Suppressor macrophage treated with lipopolysaccharide for 1 hour (primary cell): ENCODE measurements at regions not wholly inside any gene's neighbourhood (a gene's known extent, or its start where the extent isn't known, plus 50 kb on each side); places are given as distances from the start of the nearest gene placed in this dataset.
"Not testable (repeated sequence)": the region's sequence is repeated elsewhere in the genome, so short reads cannot be mapped to it uniquely, and the experiment has no call there.

Experiments
- DNase-seq, 3 donors: peaks; one replicate each; pipeline ENCODE4 v3.0.0-alpha.2; 2020 to 2022

- no peak for DNase-seq
Observed at GRCh38 chr12:43245947-43246346, 306.1 kb downstream of the ADAMTS20 start.

- no peak for DNase-seq
Observed at GRCh38 chr12:43241986-43242385, 310.0 kb downstream of the ADAMTS20 start.

GRCh38 chr12:43238281-43238680, 313.7 kb downstream of the ADAMTS20 start:
- no peak for DNase-seq

GRCh38 chr12:43237238-43237879, 314.6 kb downstream of the ADAMTS20 start:
- no peak for DNase-seq

GRCh38 chr12:43235721-43236120, 316.3 kb downstream of the ADAMTS20 start:
- no peak for DNase-seq

GRCh38 chr12:43233861-43234260, 318.1 kb downstream of the ADAMTS20 start:
- no peak for DNase-seq

- DNase-seq: no peak
Observed at GRCh38 chr12:43226151-43226550, 325.9 kb downstream of the ADAMTS20 start.

GRCh38 chr12:43224190-43224805, 327.7 kb downstream of the ADAMTS20 start:
- not testable (repeated sequence) for DNase-seq

- no peak for DNase-seq
Observed at GRCh38 chr12:43222796-43223195, 329.2 kb downstream of the ADAMTS20 start.

- no peak for DNase-seq
Observed at GRCh38 chr12:43221216-43221615, 330.8 kb downstream of the ADAMTS20 start.

- DNase-seq: no peak
Observed at GRCh38 chr12:43216490-43216889, 335.5 kb downstream of the ADAMTS20 start.

GRCh38 chr12:43214166-43214565, 337.8 kb downstream of the ADAMTS20 start:
- no peak for DNase-seq

GRCh38 chr12:43213608-43214007, 338.4 kb downstream of the ADAMTS20 start:
- no peak for DNase-seq

- DNase-seq: peak; percentile 44 to 76 (median 61)
Observed at GRCh38 chr12:43210485-43211192, 341.4 kb downstream of the ADAMTS20 start.

GRCh38 chr12:43208627-43209026, 343.4 kb downstream of the ADAMTS20 start:
- no peak for DNase-seq

GRCh38 chr12:43208221-43208620, 343.8 kb downstream of the ADAMTS20 start:
- DNase-seq: no peak

GRCh38 chr12:43206396-43206795, 345.6 kb downstream of the ADAMTS20 start:
- DNase-seq: no peak

GRCh38 chr12:43198608-43199007, 353.4 kb downstream of the ADAMTS20 start:
- no peak for DNase-seq

- DNase-seq: no peak
Observed at GRCh38 chr12:43196268-43196907, 355.6 kb downstream of the ADAMTS20 start.

GRCh38 chr12:43193096-43193495, 358.9 kb downstream of the ADAMTS20 start:
- not testable (repeated sequence) for DNase-seq

- not testable (repeated sequence) for DNase-seq
Observed at GRCh38 chr12:43192442-43192841, 359.6 kb downstream of the ADAMTS20 start.

GRCh38 chr12:43180242-43180641, 371.8 kb downstream of the ADAMTS20 start:
- DNase-seq: no peak

- DNase-seq: no peak
Observed at GRCh38 chr12:43179486-43179885, 372.5 kb downstream of the ADAMTS20 start.

GRCh38 chr12:43177276-43177675, 374.7 kb downstream of the ADAMTS20 start:
- DNase-seq: no peak
